NB4 (cell line): ENCODE measurements at regions not wholly inside any gene's neighbourhood (a gene's known extent, or its start where the extent isn't known, plus 50 kb on each side); places are given as distances from the start of the nearest gene placed in this dataset.

Source experiments
- CTCF ChIP-seq: IDR thresholded peaks from one replicate; pipeline ENCODE4 v1.5.1; 2012; ENCODE audit warnings: low read depth, low read length
- MAX ChIP-seq: IDR thresholded peaks from 2 replicates; pipeline ENCODE4 v1.6.1; 2011; ENCODE audit warnings: low read depth, low read length
- POLR2A ChIP-seq: IDR thresholded peaks from 2 replicates; pipeline ENCODE4 v1.6.1; 2011; ENCODE audit warnings: mild to moderate bottlenecking; ENCODE audit not compliant: insufficient read length; ENCODE audit errors: extremely low read depth

GRCh38 chr2:193461431-193461934, 1266.8 kb upstream of the TMEFF2 start:
- TF ChIP-seq CTCF = no peak
- TF ChIP-seq POLR2A = no peak
- TF ChIP-seq MAX = no peak
